NCI-H510A treated with DMSO at 0.1 percent for 48 hours (cell line): ENCODE measurements at regions not wholly inside any gene's neighbourhood (a gene's known extent, or its start where the extent isn't known, plus 50 kb on each side); places are given as distances from the start of the nearest gene placed in this dataset.
A peak's percentile ranks its signal among the peaks of the same experiment; 100 is the strongest.

ENCODE experiments used
- DNase-seq: peaks from one replicate; lab custom pipeline; 2025; lab: John Stamatoyannopoulos, UW

DNA sequence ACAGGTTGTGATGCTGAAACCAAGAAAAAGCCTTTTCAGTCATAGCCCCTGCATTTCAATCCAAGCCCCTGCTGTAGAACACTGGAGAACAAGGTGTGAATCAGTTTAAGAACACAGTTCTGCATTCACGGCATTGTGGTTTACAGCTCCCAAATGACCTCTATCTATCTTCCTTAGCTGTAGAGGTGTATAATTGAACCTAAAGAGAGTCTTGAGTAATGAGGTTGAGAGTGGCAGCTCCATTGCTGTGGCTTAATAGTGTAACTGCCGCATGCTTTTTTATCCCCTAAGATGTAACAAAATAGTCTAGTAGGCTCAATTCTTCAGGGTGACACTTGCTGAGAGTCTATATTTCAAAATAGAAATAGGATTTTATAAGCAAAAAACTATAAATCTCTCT lies 121.3 kb upstream of the EPHA4 start:
- DNase-seq: no peak

- no peak for DNase-seq
Observed at GRCh38 chr2:221691571-221691970, 119.5 kb upstream of the EPHA4 start.

DNA sequence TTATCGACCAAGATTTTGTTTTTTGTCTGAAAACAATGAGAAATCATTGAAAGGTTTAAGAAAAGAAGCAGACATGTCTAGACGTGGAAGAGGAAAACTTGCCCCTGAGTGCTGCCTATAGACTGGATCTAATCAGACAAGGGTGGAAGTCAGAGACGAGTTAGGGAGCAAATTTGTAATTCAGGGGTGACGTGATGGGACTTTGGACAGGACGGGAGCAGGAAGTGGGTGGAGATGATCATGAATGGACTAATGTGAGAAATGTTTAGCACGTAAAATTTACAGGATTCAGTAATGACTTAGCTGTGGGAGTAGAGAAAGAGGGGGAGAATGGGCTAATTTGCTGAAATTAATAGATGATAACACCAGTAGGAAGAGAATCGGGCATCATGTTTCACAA lies 117.0 kb upstream of the EPHA4 start:
- DNase-seq: no peak

GRCh38 chr2:221680548-221680947 lies 108.4 kb upstream of the EPHA4 start:
- no peak for DNase-seq

DNA sequence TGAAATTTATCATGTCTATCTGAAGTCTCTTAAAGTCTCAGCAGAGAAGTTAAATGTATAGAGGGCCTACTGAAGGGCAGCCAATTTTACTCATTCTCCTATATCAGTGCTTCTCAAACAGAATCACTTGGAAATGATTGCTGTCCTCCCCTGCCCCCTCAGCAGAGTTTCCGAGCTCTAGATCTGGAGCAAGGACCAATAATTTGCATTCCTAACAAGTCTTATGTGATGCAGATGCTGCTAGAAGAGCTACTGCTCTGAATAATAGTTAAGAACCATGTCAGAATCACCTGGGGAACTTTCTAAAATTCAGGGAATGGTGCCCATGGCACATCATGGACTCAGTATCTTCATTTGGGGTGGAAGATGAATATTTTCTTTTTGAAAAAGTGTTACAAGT lies 105.6 kb upstream of the EPHA4 start:
- DNase-seq: no peak

- DNase-seq: no peak
Observed at GRCh38 chr2:221676566-221677172, 104.6 kb upstream of the EPHA4 start.

GRCh38 chr2:221675201-221675908 lies 103.3 kb upstream of the EPHA4 start:
- no peak for DNase-seq

DNA sequence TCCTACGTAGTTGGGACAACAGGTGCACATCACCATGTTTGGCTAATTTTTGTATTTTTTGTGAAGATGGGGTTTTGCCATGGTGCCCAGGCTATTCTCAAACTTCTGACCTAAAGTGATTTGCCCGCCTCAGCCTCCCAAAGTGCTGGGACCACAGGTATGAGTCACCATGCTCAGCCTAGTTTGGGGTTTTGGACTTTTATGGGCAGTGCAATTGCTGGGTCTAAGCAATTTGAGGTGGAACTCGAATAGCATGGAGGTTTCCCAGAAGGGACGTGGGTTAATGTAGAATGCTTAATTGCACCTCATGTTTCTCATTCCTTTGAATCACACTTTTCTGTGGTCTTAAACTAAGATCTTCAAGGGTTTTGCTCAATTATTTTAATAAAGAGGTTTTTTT lies 102.3 kb upstream of the EPHA4 start:
- no peak for DNase-seq

DNA sequence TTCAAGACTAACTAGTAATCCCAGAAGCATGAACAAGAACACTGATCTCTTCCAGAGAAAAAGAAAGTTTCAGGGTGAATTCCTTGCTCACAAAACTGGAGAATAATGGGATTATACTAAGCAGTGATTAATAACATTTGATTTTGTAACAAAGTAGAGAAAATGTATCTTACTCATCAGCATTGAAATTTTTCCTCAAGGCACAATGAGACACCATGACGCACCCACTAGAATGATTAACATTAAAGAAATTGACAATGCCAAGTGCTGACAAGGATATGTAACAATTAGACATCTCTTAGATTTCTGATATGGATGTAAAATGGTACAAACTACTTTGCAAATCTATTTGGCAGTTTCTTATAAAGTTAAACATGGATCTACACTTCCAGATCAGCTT lies 101.1 kb upstream of the EPHA4 start:
- DNase-seq: no peak

DNA sequence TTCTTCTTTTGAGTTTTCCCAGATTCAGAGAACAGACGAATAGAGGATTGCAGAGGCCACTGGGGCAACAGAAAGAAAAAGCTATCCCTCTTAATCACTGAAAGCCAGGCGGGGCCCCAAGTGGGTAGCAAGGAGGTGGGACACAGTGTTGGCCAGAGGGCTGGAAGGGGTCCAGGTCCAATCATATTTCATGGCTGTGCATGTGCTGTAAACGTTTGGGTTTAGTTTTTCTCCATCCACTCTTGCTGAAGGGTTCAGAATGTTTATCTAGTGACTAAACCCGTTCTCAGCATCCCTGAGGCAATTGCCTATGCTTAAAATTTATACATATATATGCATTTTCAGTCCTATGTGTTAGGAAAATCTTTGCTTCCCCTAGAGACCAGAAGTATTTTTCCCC lies 99.4 kb upstream of the EPHA4 start:
- no peak for DNase-seq

GRCh38 chr2:221662689-221663391 lies 90.7 kb upstream of the EPHA4 start:
- no peak for DNase-seq

- DNase-seq: no peak
Observed at GRCh38 chr2:221657806-221658205, 85.7 kb upstream of the EPHA4 start.

DNA sequence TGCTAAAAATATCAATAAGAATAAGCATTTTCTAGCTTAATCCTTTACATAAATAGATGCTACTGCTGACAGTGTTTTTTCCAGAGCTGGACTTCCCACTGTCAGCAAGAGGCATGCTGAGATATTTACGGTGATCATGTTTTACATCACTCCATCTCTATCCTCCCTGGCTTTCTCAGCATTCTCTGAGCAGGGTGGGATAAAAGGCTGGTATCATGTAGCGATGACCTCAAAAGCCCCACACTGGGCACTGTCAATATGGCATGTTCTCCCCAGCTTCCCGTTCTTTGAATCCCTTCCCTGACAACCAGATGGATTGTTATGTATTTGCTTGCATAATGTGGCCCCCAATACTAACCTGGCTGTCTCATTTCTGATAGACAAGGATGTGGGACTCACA lies 83.2 kb upstream of the EPHA4 start:
- no peak for DNase-seq

DNA sequence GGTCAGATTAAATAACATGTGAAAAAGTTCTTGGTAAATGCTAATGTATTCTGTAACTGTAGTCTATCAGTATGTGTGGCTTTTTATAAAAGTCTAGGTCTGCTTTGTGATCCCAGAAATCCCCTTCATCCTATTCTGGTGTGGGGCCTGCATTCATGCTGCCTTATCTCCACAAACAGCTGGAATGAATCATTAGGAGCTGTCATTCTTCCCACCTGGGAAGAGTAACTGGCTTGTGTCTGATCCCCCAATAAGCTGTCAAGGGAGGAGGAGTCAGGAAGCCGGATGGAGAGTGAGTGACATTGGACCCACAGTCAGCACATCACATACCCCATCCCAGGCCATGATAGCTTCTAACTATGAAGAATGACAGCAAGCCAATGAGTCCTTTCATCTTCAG lies 81.1 kb upstream of the EPHA4 start:
- DNase-seq: no peak

- no peak for DNase-seq
Observed at GRCh38 chr2:221649051-221649775, 77.1 kb upstream of the EPHA4 start.

DNA sequence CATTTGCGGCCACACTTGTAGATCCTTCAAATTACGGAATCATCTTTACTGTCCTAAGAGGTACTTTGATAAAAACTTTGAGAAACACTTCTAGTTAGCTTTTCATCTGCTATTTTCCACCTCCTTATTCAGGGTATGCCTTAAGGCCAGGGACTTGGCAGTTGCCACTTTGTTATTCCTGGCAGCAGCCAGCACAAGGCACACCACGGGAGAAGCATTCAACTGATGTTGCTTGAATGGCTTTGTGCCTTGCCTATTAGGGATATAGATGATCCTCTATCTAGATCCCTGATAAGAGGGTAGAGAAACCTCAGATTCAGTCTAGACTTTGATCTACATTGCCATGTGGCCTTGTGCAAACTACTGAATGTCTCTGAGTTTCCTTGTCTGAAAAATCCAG lies 70.3 kb upstream of the EPHA4 start:
- no peak for DNase-seq

DNA sequence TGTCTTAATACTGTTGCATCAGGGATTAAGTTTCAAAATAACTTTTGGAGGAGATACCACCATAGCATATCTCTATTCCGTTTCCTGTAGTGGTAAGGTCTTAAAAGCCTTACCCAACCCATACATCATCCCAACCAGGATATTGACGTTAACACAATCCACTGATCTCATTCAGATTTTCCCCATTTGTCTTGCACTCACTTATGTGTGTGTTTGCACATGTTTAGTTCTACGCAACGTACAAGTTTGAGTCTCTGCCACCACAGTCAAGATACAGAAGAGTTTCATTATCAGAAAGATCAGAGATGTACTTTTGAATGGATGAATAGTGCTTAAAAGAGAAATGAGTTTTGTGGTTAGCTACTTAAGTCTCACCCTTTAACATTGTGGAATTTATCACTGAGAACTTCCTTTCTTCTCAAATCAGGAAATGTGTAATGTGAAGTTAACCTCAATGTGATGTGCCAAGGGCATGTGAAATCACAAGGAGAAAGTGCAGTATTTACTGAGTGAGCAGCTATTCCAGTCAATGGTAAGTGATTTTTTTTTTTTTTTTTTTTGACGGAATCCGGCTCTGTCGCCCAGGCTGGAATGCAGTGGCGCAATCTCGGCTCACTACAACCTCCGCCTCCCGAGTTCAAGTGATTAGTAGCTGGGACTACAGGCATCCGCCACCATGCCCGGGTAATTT lies 69.2 kb upstream of the EPHA4 start:
- no peak for DNase-seq

- DNase-seq: no peak
Observed at GRCh38 chr2:221640686-221641085, 68.6 kb upstream of the EPHA4 start.

DNA sequence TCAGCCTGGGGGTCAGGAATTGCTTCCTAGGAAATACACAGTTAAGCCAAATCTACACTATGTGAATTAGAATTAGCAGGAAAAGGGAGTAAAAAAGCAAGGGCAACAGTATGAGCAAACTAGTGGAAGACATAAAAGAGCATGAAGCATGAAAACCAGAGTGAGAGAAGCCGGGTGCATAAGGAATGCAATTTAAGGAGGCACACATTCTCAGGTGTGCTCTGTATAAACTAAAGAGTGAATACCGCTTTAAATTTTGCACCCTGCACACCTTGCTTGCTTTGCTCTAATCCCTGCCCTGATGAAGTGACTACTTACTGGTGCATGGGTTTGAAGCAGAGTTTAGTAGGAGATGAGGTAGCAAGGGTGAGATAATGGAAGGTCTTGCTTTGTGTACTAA lies 65.7 kb upstream of the EPHA4 start:
- no peak for DNase-seq

GRCh38 chr2:221635949-221636348 lies 63.8 kb upstream of the EPHA4 start:
- DNase-seq: peak; percentile 36

GRCh38 chr2:221629468-221629867 lies 57.4 kb upstream of the EPHA4 start:
- no peak for DNase-seq

- DNase-seq: no peak
Observed at GRCh38 chr2:221624475-221624874, 52.4 kb upstream of the EPHA4 start.
